Activated naive CD8-positive, alpha-beta T cell treated with anti-CD3 and anti-CD28 coated beads, Interleukin-2, amount 10 ng/mL, durations not matched to agents 7 days and 5 days (primary cell): ENCODE measurements at regions not wholly inside any gene's neighbourhood (a gene's known extent, or its start where the extent isn't known, plus 50 kb on each side); places are given as distances from the start of the nearest gene placed in this dataset.

ENCODE experiments used
- ATAC-seq: fragments of 150-1000 bp; cut with Tn5 transposase; one replicate; pipeline ENCODE4 v1.10.0; 2021; ENCODE audit warnings: low read depth, moderate library complexity
- POLR2A ChIA-PET: fragments of 350-600 bp; sonication (Branson Sonifier 250); formaldehyde crosslinking; loops from one replicate; lab custom pipeline; 2021; ENCODE audit warnings: antibody characterized with exemption; lab: Charles Lee
- DNase-seq: peaks from one replicate; pipeline ENCODE4 v3.0.0; 2021
- H3K27ac Mint-ChIP-seq: one replicate; pipeline ENCODE4 v1.8.0; 2022; ENCODE audit warnings: mild to moderate bottlenecking, mixed read lengths
- H3K27me3 Mint-ChIP-seq: one replicate; pipeline ENCODE4 v1.8.0; 2022; ENCODE audit warnings: mild to moderate bottlenecking, moderate library complexity, mixed read lengths
- H3K36me3 Mint-ChIP-seq: one replicate; pipeline ENCODE4 v1.8.0; 2021; ENCODE audit warnings: mild to moderate bottlenecking, mixed read lengths
- H3K4me1 Mint-ChIP-seq: one replicate; pipeline ENCODE4 v1.8.0; 2021; ENCODE audit warnings: mixed read lengths
- H3K4me3 Mint-ChIP-seq: one replicate; pipeline ENCODE4 v1.8.0; 2022; ENCODE audit warnings: mild to moderate bottlenecking, moderate library complexity, mixed read lengths
- H3K9me3 Mint-ChIP-seq: one replicate; pipeline ENCODE4 v1.8.0; 2021; ENCODE audit warnings: mixed read lengths

DNA sequence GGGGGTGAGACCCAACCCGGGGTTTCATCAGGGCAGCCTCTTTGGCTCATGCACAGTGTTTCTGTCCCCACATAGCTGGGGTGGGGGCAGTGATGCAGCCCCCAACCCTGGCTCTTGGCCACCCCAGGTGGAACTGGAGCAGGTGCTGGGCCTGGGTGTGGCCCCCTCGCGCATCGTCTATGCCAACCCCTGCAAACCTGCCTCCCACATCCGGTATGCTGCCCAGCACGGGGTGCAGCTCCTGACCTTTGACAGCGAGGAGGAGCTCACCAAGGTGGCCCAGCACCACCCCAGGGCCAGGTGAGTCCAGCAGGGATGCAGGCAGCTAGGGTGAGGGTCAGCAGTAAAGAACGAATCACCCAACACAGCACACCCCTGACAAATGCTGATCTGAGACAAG is 72.3 kb upstream of the TINAGL1 start:
- Mint-ChIP-seq H3K27me3 (no peaks in the 10 kb centered on the region), H3K4me3 (no peak overlapping the region), H3K27ac (no peak overlapping the region), H3K9me3 (no peaks in the 10 kb centered on the region), H3K36me3 (no peaks in the 10 kb centered on the region), H3K4me1 (peaks cover 12% of the 10 kb centered on the region)
- POLR2A ChIA-PET: no interaction called here
- DNase-seq (no peak), ATAC-seq (no peak)

DNA sequence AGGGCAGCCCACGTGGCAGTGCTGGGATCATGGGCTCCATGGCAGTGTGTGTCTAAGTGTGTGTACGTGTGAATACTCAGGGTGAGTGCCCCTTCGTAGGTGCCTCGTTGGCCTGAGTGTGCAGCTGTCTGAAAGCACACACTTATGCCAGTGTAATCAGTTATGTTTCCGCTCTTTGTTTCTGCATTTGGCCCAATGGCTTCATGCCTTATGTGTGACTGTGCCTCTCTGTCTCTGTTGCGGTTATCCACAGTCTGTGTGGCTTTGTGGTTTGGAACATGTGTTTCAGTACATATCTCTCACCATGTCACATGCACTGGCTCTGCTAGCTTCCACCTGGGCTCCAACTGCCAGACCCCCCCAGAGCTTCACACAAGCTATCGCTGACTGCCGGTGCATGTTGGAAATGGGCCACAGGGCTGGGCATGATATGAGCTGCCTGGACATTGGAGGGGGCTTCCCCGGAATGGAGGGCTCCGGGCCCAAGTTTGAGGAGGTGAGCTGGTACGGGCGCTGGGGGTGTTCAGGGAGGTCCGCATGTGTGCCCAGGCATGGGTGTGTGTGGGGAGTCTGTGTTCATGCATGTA is 70.3 kb upstream of the TINAGL1 start:
- DNase-seq: no peak
- ATAC-seq: peak; percentile 66

DNA sequence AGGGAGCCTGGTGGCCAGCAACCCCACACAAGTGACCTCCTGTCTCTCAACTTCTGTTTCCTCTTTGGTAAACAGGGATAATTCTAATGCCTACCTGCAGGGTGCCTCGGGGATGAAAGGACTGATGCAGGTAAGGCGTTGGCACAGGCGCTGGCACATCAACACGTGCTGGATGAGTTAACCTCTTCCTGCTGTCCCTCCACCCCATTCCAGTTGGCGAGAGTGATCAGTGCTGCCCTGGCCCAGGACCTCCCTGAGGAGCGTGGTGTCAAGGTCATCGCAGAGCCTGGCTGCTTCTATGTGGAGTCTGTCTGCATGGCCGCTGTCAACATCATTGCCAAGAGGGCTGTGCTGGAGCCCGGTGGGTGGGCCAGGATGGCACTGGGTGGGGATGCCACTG is 69.1 kb upstream of the TINAGL1 start:
- peaks cover 18% of the 10 kb centered on the region for H3K4me1 Mint-ChIP-seq
- no peak for ATAC-seq
- POLR2A ChIA-PET: no interaction called here

More for the DNA sequence above, 70.3 kb upstream of the TINAGL1 start:
- Mint-ChIP-seq H3K9me3 (no peaks in the 10 kb centered on the region), H3K27me3 (peaks cover 3% of the 10 kb centered on the region), H3K36me3 (no peaks in the 10 kb centered on the region), H3K27ac (peak overlapping the region; percentile 9), H3K4me3 (no peak overlapping the region), H3K4me1 (peaks cover 18% of the 10 kb centered on the region)
- POLR2A ChIA-PET: interaction anchor here (0.6 kb wide), 1 partner anchor 1092 kb away, joined by 6 read pairs; no protein-coding TSS in a partner anchor

GRCh38 chr1:31507676-31508530 is 68.4 kb upstream of the TINAGL1 start:
- POLR2A ChIA-PET: no interaction called here
- DNase-seq (no peak), ATAC-seq (no peak)
- H3K27ac Mint-ChIP-seq: no peak overlapping the region
- H3K36me3 Mint-ChIP-seq: no peaks in the 10 kb centered on the region
- H3K27me3 Mint-ChIP-seq: peaks cover 3% of the 10 kb centered on the region
- H3K4me1 Mint-ChIP-seq: peaks cover 18% of the 10 kb centered on the region
- no peak overlapping the region for H3K4me3 Mint-ChIP-seq
- H3K9me3 Mint-ChIP-seq: no peaks in the 10 kb centered on the region

More for the DNA sequence above, 69.1 kb upstream of the TINAGL1 start:
- Mint-ChIP-seq H3K36me3 (no peaks in the 10 kb centered on the region), H3K27ac (no peak overlapping the region), H3K4me3 (no peak overlapping the region), H3K27me3 (peaks cover 3% of the 10 kb centered on the region), H3K9me3 (no peaks in the 10 kb centered on the region)
- no peak for DNase-seq

DNA sequence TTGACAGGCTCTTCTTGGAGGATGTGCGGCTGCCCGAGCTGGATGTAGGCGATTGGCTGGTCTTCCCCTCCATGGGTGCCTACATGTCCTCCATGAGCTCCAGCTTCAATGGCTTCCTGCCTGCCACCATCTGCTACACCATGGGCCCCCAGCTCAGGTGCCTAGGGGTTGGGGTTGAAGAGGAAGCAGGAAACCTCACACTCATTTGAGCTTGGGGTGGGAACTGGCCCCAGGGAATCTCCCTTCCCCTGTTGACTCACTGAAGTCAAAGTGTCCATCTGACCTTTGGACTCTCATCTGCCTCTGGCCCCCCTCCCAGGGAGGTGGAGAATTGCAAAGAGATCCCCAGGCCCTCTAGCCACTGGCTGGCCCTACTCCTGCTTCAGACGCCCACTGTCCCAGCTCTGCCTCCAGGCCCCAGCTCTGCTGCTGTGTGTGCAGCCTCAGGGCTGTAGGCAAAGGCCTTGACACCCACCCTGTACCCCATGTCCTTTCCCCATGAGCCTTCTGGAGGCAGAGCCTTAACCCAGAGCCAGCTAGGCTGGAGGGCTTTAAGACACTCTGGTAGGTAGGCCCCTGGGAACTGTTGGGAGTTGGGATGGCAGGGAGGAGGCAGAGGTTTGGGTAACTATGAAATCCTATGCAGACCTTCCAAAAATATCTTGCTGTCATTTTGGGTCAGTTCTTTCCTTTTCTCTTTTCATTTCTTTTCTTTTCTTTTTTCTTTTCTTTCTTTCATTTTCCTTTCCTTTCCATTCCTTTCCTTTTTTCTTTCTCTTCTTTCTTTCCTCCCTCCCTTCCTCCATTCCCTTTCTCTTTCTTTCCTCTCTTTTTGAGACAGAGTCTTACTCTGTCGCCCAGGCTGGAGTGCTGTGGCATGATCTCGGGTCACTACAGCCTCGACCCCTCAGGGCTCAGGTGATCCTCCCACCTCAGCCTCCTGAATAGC is 66.9 kb upstream of the TINAGL1 start:
- ATAC-seq (no peak), DNase-seq (no peak)
- Mint-ChIP-seq H3K9me3 (no peaks in the 10 kb centered on the region), H3K4me3 (no peak overlapping the region), H3K27me3 (peaks cover 3% of the 10 kb centered on the region), H3K36me3 (no peaks in the 10 kb centered on the region), H3K27ac (no peak overlapping the region), H3K4me1 (peaks cover 18% of the 10 kb centered on the region)
- POLR2A ChIA-PET: no interaction called here

DNA sequence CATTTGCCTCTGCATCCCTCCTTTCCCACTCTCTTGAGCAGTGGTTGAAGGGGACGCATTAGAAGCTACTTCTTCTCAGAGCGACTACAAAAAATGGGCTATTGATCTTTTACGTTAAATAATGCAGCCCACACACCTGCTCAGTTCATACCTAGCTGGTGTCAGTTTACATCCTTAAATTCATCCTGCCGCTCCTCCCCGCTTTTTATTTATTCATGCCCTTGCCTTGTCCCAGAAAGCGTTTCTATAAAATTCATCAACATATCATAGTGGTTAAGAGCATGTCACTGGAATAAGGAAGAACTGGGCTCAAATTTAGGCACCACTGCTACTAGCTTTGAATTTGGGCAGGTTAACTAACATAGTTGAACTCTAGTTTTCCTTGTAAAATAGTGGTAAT is 66.0 kb upstream of the TINAGL1 start:
- peaks cover 3% of the 10 kb centered on the region for H3K27me3 Mint-ChIP-seq
- POLR2A ChIA-PET: no interaction called here
- no peaks in the 10 kb centered on the region for H3K36me3 Mint-ChIP-seq
- H3K9me3 Mint-ChIP-seq: no peaks in the 10 kb centered on the region
- no peak overlapping the region for H3K4me3 Mint-ChIP-seq
- DNase-seq (no peak), ATAC-seq (no peak)
- no peak overlapping the region for H3K27ac Mint-ChIP-seq
- H3K4me1 Mint-ChIP-seq: peaks cover 18% of the 10 kb centered on the region

GRCh38 chr1:31510853-31511789 is 65.2 kb upstream of the TINAGL1 start:
- no peak overlapping the region for H3K27ac Mint-ChIP-seq
- no peak overlapping the region for H3K4me3 Mint-ChIP-seq
- DNase-seq (no peak), ATAC-seq (no peak)
- peaks cover 12% of the 10 kb centered on the region for H3K4me1 Mint-ChIP-seq
- peaks cover 3% of the 10 kb centered on the region for H3K27me3 Mint-ChIP-seq
- POLR2A ChIA-PET: no interaction called here
- H3K9me3 Mint-ChIP-seq: no peaks in the 10 kb centered on the region
- no peaks in the 10 kb centered on the region for H3K36me3 Mint-ChIP-seq

- Mint-ChIP-seq H3K4me1 (peaks cover 9% of the 10 kb centered on the region), H3K4me3 (no peak overlapping the region), H3K27me3 (peaks cover 3% of the 10 kb centered on the region), H3K27ac (no peak overlapping the region), H3K36me3 (no peaks in the 10 kb centered on the region), H3K9me3 (no peaks in the 10 kb centered on the region)
- DNase-seq: no peak
- ATAC-seq: no peak
- POLR2A ChIA-PET: no interaction called here
Observed at GRCh38 chr1:31511848-31512615, 64.3 kb upstream of the TINAGL1 start.

DNA sequence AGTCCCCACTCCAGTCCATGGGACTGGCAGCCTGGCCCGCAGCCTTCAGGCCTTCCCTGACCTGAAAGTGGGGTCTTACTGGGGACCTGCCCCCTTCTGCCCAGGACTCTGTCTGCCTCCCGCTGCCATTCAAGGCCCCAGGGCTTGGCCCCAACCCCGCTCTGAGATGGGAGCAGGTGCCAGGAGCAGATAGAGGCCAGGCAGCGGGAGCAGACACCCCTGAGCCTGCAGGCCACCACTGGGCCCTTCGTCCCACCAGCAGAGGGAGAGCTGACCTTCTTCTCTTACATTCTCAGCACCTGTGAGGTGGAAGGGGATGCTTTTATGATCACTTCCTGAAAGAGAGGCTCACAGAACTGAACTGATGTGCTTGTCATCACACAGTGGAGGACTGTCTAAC is 62.2 kb upstream of the TINAGL1 start:
- ATAC-seq (no peak), DNase-seq (no peak)
- Mint-ChIP-seq H3K4me3 (no peak overlapping the region), H3K4me1 (peaks cover 6% of the 10 kb centered on the region), H3K27ac (no peak overlapping the region), H3K36me3 (no peaks in the 10 kb centered on the region), H3K9me3 (no peaks in the 10 kb centered on the region), H3K27me3 (peaks cover 5% of the 10 kb centered on the region)
- POLR2A ChIA-PET: no interaction called here

- no peaks in the 10 kb centered on the region for H3K4me1 Mint-ChIP-seq
- DNase-seq (no peak), ATAC-seq (no peak)
- POLR2A ChIA-PET: no interaction called here
- H3K4me3 Mint-ChIP-seq: no peak overlapping the region
- H3K27me3 Mint-ChIP-seq: peaks cover 8% of the 10 kb centered on the region
- no peaks in the 10 kb centered on the region for H3K36me3 Mint-ChIP-seq
- no peak overlapping the region for H3K27ac Mint-ChIP-seq
- no peaks in the 10 kb centered on the region for H3K9me3 Mint-ChIP-seq
Observed at GRCh38 chr1:31515056-31515775, 61.1 kb upstream of the TINAGL1 start.

DNA sequence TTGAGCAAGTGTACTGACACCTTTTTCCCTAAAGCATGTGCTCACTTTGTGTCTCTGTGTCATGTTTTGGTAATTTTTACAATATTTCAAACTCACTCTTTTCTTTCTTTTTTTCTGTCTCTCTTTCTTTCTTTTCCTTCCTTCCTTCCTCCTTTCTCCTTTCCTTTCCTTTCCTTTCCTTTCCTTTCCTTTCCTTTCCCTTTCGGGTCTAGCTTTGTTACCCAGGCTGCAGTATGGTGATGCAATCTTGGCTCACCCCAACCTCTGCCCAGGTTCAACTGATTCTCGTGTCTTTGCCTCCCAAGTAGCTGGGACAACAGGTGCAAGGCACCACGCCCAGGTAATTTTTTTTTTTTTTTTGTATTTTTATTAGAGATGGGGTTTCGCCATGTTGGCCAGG is 60.4 kb upstream of the TINAGL1 start:
- no peak overlapping the region for H3K27ac Mint-ChIP-seq
- no peaks in the 10 kb centered on the region for H3K4me1 Mint-ChIP-seq
- no peak overlapping the region for H3K4me3 Mint-ChIP-seq
- POLR2A ChIA-PET: no interaction called here
- peaks cover 8% of the 10 kb centered on the region for H3K27me3 Mint-ChIP-seq
- no peak for ATAC-seq
- H3K36me3 Mint-ChIP-seq: no peaks in the 10 kb centered on the region
- H3K9me3 Mint-ChIP-seq: no peaks in the 10 kb centered on the region
- DNase-seq: no peak
